GM12891 (cell line): ENCODE measurements at regions not wholly inside any gene's neighbourhood (a gene's known extent, or its start where the extent isn't known, plus 50 kb on each side); places are given as distances from the start of the nearest gene placed in this dataset.

Source experiments
- PAX5 ChIP-seq: IDR thresholded peaks from 2 replicates; pipeline ENCODE4 v1.6.1; 2011; ENCODE audit warnings: low read length, moderate library complexity, mild to moderate bottlenecking; ENCODE audit not compliant: insufficient read depth, severe bottlenecking
- POLR2A ChIP-seq: IDR thresholded peaks from 2 replicates; pipeline ENCODE4 v1.6.1; 2011; ENCODE audit warnings: low read depth, low read length, control low read depth
- TAF1 ChIP-seq: IDR thresholded peaks from 2 replicates; pipeline ENCODE4 v1.6.1; 2011; ENCODE audit warnings: low read depth, low read length, control low read depth

- TF ChIP-seq PAX5 (no peak), TAF1 (no peak), POLR2A (no peak)
Measured at GRCh38 chr17:72414967-72415853, 294.4 kb downstream of the SOX9 start.
